Common myeloid progenitor, CD34-positive (primary cell): ENCODE measurements at regions not wholly inside any gene's neighbourhood (a gene's known extent, or its start where the extent isn't known, plus 50 kb on each side); places are given as distances from the start of the nearest gene placed in this dataset.
"Not testable (repeated sequence)": the region's sequence is repeated elsewhere in the genome, so short reads cannot be mapped to it uniquely, and the experiment has no call there.

ENCODE experiments used
- CTCF ChIA-PET: fragments of 350-600 bp; sonication (Branson Sonifier 250); formaldehyde crosslinking; loops from one replicate; lab custom pipeline; 2021; ENCODE audit warnings: antibody characterized with exemption; lab: Charles Lee
- POLR2A ChIA-PET: fragments of 350-600 bp; sonication (Branson Sonifier 250); formaldehyde crosslinking; loops from one replicate; lab custom pipeline; 2021; ENCODE audit warnings: antibody characterized with exemption; lab: Charles Lee
- DNase-seq, 3 donors: peaks; one replicate each; pipeline versions ENCODE4 v3.0.0 to v3.0.0-alpha.2; 2013
- H3K27ac ChIP-seq, 2 experiments: 1 replicate in 1 of 2; 2 replicates in 1 of 2; pipeline ENCODE4 v1.7.0; 2013; ENCODE audit warnings: inconsistent platforms in 2 of 2, low read length in 2 of 2, mild to moderate bottlenecking in 2 of 2, low read depth in 1 of 2, moderate library complexity in 1 of 2; ENCODE audit not compliant: severe bottlenecking in 2 of 2, insufficient read depth in 1 of 2, poor library complexity in 1 of 2
- H3K27me3 ChIP-seq, 5 experiments: replicated peaks in 2 of 5; 1 replicate in 3 of 5; 2 replicates in 2 of 5; pipeline versions ENCODE4 v1.6.1 to v1.7.0; 2013; ENCODE audit warnings: low read length in 4 of 5, mild to moderate bottlenecking in 2 of 5, moderate library complexity in 2 of 5, inconsistent platforms in 1 of 5; ENCODE audit not compliant: insufficient read depth in 5 of 5, control insufficient read depth in 4 of 5
- H3K36me3 ChIP-seq, 4 experiments: 1 replicate in 2 of 4; 2 replicates in 2 of 4; pipeline versions ENCODE4 v1.6.1 to v1.7.0; 2013; ENCODE audit warnings: low read length in 3 of 4, control low read depth in 1 of 4, mild to moderate bottlenecking in 1 of 4; ENCODE audit not compliant: control insufficient read depth in 4 of 4, insufficient read depth in 4 of 4
- H3K4me1 ChIP-seq, 4 experiments: 1 replicate in 3 of 4; 2 replicates in 1 of 4; pipeline versions ENCODE4 v1.6.1 to v1.7.1; 2013; ENCODE audit warnings: low read length in 3 of 4, mild to moderate bottlenecking in 3 of 4, control low read depth in 1 of 4, inconsistent platforms in 1 of 4, moderate library complexity in 1 of 4; ENCODE audit not compliant: control insufficient read depth in 4 of 4, insufficient read depth in 4 of 4; ENCODE audit errors: control extremely low read depth in 1 of 4
- H3K4me3 ChIP-seq, 7 experiments: 1 replicate in 4 of 7; 2 replicates in 3 of 7; pipeline versions ENCODE4 v1.5.1 to v1.7.0; 2013; ENCODE audit warnings: mild to moderate bottlenecking in 7 of 7, low read length in 6 of 7, moderate library complexity in 6 of 7, inconsistent platforms in 2 of 7, low read depth in 2 of 7, control low read depth in 1 of 7; ENCODE audit not compliant: insufficient read depth in 4 of 7, control insufficient read depth in 1 of 7; ENCODE audit errors: extremely low read depth in 1 of 7
- H3K9me3 ChIP-seq, 5 experiments: 1 replicate in 4 of 5; 2 replicates in 1 of 5; pipeline versions ENCODE4 v1.6.1 to v1.7.1; 2013; ENCODE audit warnings: low read length in 4 of 5, mild to moderate bottlenecking in 2 of 5, inconsistent platforms in 1 of 5, low read depth in 1 of 5, moderate library complexity in 1 of 5; ENCODE audit not compliant: control insufficient read depth in 4 of 5, insufficient read depth in 2 of 5; ENCODE audit errors: control extremely low read depth in 1 of 5
- WGBS: methylation state at CpG from one replicate; pipeline ENCODE4 v1.1.5; 2013; ENCODE audit not compliant: insufficient coverage; 5-methylcytosine and 5-hydroxymethylcytosine counted together

DNA sequence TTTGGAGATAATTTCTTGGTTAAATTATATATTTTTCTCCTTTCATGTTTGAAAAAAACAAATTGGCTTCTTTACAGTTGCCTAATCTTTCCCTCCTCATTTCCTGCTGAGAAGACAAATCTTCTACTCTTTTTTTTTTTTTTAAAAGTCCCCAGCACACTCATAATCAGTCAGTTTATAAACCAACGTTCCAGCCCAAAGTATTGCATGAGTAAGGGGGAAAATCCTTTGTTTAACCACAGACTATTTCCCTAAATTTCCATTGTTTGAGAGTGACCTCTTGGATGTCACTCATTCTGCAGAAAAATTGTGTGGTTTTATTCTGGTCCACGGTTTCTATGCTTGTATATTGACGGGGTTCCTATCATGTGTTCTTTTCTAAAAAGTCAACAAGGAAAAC is 55.1 kb upstream of the TLR4 start:
- Histone ChIP-seq H3K9me3 (peaks cover 0 to 2% (median 0%) of the 10 kb centered on the region in 5 experiments), H3K27ac (no peak overlapping the region), H3K36me3 (no peaks in the 10 kb centered on the region), H3K27me3 (peaks cover 0 to 8% (median 2%) of the 10 kb centered on the region in 5 experiments), H3K4me1 (peaks cover 0 to 9% (median 5%) of the 10 kb centered on the region in 4 experiments), H3K4me3 (no peak overlapping the region)
- ChIA-PET POLR2A (no interaction called here), CTCF (no interaction called here)
- DNase-seq: peak in 1 of 3 donors; percentile 2
- 75% methylated on average over 2 of the region's 3 CpGs for WGBS

DNA sequence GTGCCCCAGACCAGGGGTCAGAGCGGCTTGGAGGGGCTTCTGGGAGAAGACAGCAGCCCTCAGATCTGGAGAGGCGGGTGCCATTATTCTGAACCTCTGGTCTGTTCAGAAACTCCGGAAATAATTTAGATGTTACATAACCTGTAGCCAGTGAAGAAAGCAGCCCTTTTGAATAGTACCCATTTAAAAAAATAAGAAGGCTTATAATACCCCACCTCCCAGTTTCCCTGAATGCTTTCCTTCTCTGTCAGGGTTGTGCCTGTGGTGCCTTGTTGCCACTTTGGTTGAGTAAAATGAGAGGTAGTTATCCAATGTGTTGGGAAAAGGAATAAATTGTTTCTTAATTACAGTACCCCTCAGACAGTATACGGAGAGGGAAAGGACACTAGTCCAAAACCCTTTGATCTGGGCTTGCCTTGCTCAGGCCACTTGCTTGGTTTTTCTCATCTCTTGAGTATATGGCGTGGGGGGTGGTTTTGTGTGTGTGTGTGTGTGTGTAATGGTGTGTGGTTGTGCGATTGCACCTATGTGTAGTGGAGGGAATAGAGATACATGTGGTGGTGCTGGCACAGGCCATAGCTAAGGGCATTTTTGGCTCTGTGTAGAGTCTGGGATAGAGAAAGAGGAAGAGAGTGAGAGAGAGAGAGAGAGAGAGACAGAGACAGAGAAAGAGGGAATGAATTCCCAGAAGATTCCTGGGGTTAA is 59.1 kb upstream of the TLR4 start:
- POLR2A ChIA-PET: no interaction called here
- CTCF ChIA-PET: interaction anchor here (0.6 to 2.5 kb wide), 3 partner anchors 17 to 1720 kb away, joined by 3 to 5 read pairs (median 5); no protein-coding TSS in a partner anchor
- 47% methylated on average over 4 of the region's 6 CpGs for WGBS
- Histone ChIP-seq H3K36me3 (no peaks in the 10 kb centered on the region), H3K4me1 (peaks cover 0 to 13% (median 6%) of the 10 kb centered on the region in 4 experiments), H3K4me3 (peak overlapping the region in 3 of 7 experiments; percentile 19 to 75 (median 25)), H3K27ac (no peak overlapping the region), H3K27me3 (peaks cover 5 to 26% (median 8%) of the 10 kb centered on the region in 5 experiments), H3K9me3 (no peaks in the 10 kb centered on the region)
- no peak for DNase-seq

DNA sequence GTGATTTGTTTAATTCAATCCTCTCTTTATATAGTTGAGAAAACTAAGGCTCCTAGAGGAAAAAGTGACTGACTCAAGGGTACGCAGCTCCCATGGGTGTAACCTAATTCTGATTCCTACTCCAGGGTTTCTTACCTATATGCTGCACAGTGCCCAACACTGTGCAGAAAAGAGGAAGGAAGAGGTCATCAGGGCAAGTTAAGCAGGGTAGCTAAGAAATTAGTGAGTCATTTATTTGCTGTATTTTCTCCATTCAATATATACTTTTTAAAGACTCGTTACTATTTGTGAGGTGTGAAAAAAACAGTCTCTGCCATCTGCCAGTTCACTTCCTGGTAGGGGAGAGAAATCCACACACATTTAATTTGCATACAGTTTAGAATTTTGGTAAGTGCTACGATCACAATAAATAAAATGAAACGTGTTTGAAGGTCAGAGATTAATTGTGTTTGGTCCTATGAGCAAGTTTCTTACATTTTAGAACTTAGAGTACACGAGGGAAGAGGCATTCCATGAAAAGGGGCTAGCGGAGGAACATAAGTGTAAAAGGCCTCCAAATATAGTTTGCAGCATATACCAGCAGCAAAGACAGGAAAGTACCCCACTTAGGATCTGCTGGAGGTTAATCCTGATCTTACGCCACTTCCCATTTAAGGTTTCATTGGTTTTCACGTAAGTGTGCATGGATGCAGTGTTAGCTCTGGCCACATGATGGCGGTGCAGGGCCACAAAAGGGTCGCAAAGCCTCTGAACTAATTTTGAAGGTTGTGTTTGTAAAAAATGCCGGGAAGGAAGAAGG is 59.9 kb upstream of the TLR4 start:
- ChIA-PET POLR2A (no interaction called here), CTCF (interaction anchor here (0.6 kb wide), 1 partner anchor 1721 kb away, joined by 3 read pairs; no protein-coding TSS in a partner anchor)
- Histone ChIP-seq H3K4me1 (peaks cover 0 to 13% (median 6%) of the 10 kb centered on the region in 4 experiments), H3K36me3 (no peaks in the 10 kb centered on the region), H3K4me3 (peak overlapping the region in 5 of 7 experiments; percentile 19 to 75 (median 25)), H3K27ac (no peak overlapping the region), H3K27me3 (peaks cover 5 to 28% (median 8%) of the 10 kb centered on the region in 5 experiments), H3K9me3 (no peaks in the 10 kb centered on the region)
- 0% methylated on average over 7 of the region's 11 CpGs for WGBS
- peak; percentile 68 to 81 (median 78) for DNase-seq

- no peak overlapping the region for H3K27ac ChIP-seq
- ChIA-PET POLR2A (no interaction called here), CTCF (interaction anchor here (1.3 kb wide), 1 partner anchor 1722 kb away, joined by 3 read pairs; no protein-coding TSS in a partner anchor)
- no peaks in the 10 kb centered on the region for H3K9me3 ChIP-seq
- H3K36me3 ChIP-seq: no peaks in the 10 kb centered on the region
- peak in 1 of 3 donors; percentile 6 for DNase-seq
- peaks cover 0 to 13% (median 6%) of the 10 kb centered on the region in 4 experiments for H3K4me1 ChIP-seq
- H3K4me3 ChIP-seq: peak overlapping the region in 3 of 7 experiments; percentile 30 to 33 (median 32)
- peaks cover 3 to 28% (median 8%) of the 10 kb centered on the region in 5 experiments for H3K27me3 ChIP-seq
- 47% methylated on average over 5 of the region's 6 CpGs for WGBS
Measured at GRCh38 chr9:117643288-117643654, 60.9 kb upstream of the TLR4 start.

GRCh38 chr9:117642571-117643287 is 61.5 kb upstream of the TLR4 start:
- H3K36me3 ChIP-seq, H3K27ac ChIP-seq, POLR2A ChIA-PET, H3K9me3 ChIP-seq: not testable (repeated sequence)
- H3K4me3 ChIP-seq: peak overlapping the region in 3 of 7 experiments; percentile 30 to 33 (median 32)
- H3K27me3 ChIP-seq: peaks cover 3 to 31% (median 8%) of the 10 kb centered on the region in 5 experiments
- WGBS: 57% methylated on average over 21 of the region's 50 CpGs
- CTCF ChIA-PET: interaction anchor here (1.3 kb wide), 1 partner anchor 1723 kb away, joined by 3 read pairs; no protein-coding TSS in a partner anchor
- DNase-seq: peak in 1 of 3 donors; percentile 4
- H3K4me1 ChIP-seq: peaks cover 0 to 13% (median 6%) of the 10 kb centered on the region in 4 experiments

DNA sequence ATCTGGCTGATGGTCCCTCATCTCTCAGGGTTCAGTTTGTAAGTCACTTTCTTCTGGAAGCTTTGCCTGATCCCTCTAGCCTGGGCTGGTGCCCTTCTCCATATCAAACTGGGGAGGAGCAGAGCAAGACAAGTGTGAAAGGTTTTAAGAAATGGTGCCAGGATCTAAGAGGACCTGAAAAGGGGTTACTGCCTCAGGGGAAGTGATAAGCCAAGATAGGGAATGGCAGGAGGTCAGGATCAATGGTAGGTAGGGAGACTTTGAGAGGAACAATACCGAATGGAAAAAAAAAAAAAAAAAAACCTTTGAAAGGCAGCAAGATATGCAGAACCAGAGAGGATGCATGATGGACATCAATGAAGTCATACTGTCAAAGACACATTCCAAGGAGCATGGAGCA is 67.5 kb upstream of the TLR4 start:
- no peak overlapping the region for H3K27ac ChIP-seq
- no peak overlapping the region for H3K4me3 ChIP-seq
- no peaks in the 10 kb centered on the region for H3K4me1 ChIP-seq
- WGBS: 83% methylated on average over 1 of the region's 1 CpG
- no peak for DNase-seq
- H3K27me3 ChIP-seq: peaks cover 2 to 25% (median 8%) of the 10 kb centered on the region in 5 experiments
- CTCF ChIA-PET: no interaction called here
- no peaks in the 10 kb centered on the region for H3K9me3 ChIP-seq
- H3K36me3 ChIP-seq: no peaks in the 10 kb centered on the region
- POLR2A ChIA-PET: no interaction called here
